Prostate gland (tissue), 2 donors: ENCODE measurements at regions not wholly inside any gene's neighbourhood (a gene's known extent, or its start where the extent isn't known, plus 50 kb on each side); places are given as distances from the start of the nearest gene placed in this dataset.

Experiments
- DNase-seq: peaks from one replicate; pipeline ENCODE4 v3.0.0-alpha.2; 2019; ENCODE audit warnings: low spot score
- H3K27ac ChIP-seq, 2 donors: fragments of 200-600 bp; sonication (generic); 2 replicates each; pipeline ENCODE4 v1.5.1; 2017 to 2019
- H3K27me3 ChIP-seq: fragments of 200-600 bp; sonication (generic); replicated peaks from 2 replicates; pipeline ENCODE4 v1.5.1; 2019; ENCODE audit not compliant: insufficient read depth
- H3K36me3 ChIP-seq, 2 donors: fragments of 200-600 bp; sonication (generic); 1 replicate in 1 of 2; 2 replicates in 1 of 2; pipeline versions ENCODE4 v1.5.1 to v1.8.1; 2017 to 2019
- H3K4me1 ChIP-seq: fragments of 200-600 bp; sonication (generic); replicated peaks from 2 replicates; pipeline ENCODE4 v1.5.1; 2019
- H3K4me3 ChIP-seq, 2 donors: fragments of 200-600 bp; sonication (generic); 2 replicates each; pipeline ENCODE4 v1.5.1; 2017 to 2019
- H3K9me3 ChIP-seq: fragments of 200-600 bp; sonication (generic); 2 replicates; pipeline ENCODE4 v1.5.1; 2017
- CTCF ChIP-seq, 4 experiments: fragments of 200-600 bp in 2 of 4; fragments of 450-650 bp in 2 of 4; sonication (generic) in 2 of 4; IDR thresholded peaks; 1 replicate in 3 of 4; 2 replicates in 1 of 4; pipeline ENCODE4 v1.5.1; 2016 to 2019; ENCODE audit warnings: antibody characterized with exemption in 4 of 4, mild to moderate bottlenecking in 2 of 4, moderate library complexity in 2 of 4
- POLR2A ChIP-seq: fragments of 450-650 bp; IDR thresholded peaks from one replicate; pipeline ENCODE4 v1.6.1; 2016; ENCODE audit warnings: antibody characterized with exemption, mild to moderate bottlenecking
- POLR2AphosphoS5 ChIP-seq: sonication (generic); formaldehyde crosslinking; IDR thresholded peaks from one replicate; pipeline ENCODE4 v1.6.1; 2017; ENCODE audit warnings: antibody characterized with exemption
- WGBS: methylation state at CpG from one replicate; pipeline ENCODE4 v1.1.5; 2018; 5-methylcytosine and 5-hydroxymethylcytosine counted together
- intact Hi-C: fragments of 100-400 bp; cut with DNase I; formaldehyde crosslinking; loops from one replicate; pipeline ENCODE4 v1.14.2; 2022

GRCh38 chr13:107574517-107575210 is 640.7 kb downstream of the LIG4 start:
- 62% methylated on average over 6 of the region's 6 CpGs for WGBS
- intact Hi-C loops: no loop called here
- no peak for TF ChIP-seq POLR2A
- TF ChIP-seq POLR2AphosphoS5: no peak
- TF ChIP-seq CTCF (IDR thresholded peaks at IDR 0.05): no peak

DNA sequence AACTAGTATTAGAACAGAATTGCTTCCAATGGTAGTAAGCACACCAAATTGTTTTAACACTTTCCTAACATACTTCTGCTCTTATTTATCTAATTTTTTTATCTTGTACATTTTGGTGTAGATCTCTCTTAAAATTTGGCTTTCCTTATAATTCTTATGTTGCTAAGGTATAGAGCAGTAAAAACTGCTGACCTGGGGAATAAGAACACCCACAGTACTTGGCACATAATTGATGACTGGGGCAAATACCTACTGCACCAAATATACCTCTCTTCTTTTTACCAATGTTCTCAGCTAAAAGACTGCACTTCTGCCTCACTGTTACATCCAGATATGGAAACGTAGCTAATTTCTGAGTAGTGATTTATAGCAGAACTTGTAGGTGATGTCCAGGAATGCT is 642.2 kb downstream of the LIG4 start:
- WGBS: 65% methylated on average over 1 of the region's 1 CpG
- no peak for DNase-seq
- H3K9me3 ChIP-seq: no peaks in the 10 kb centered on the region
- no peaks in the 10 kb centered on the region for H3K27me3 ChIP-seq
- H3K27ac ChIP-seq: no peak overlapping the region
- no peak overlapping the region for H3K4me3 ChIP-seq
- H3K36me3 ChIP-seq: no peaks in the 10 kb centered on the region
- H3K4me1 ChIP-seq: no peaks in the 10 kb centered on the region
- TF ChIP-seq POLR2AphosphoS5 (no peak), CTCF (IDR thresholded peaks at IDR 0.05) (no peak), POLR2A (no peak)
- intact Hi-C loops: no loop called here

More at GRCh38 chr13:107574517-107575210, 640.7 kb downstream of the LIG4 start:
- Histone ChIP-seq H3K9me3 (no peaks in the 10 kb centered on the region), H3K4me1 (no peaks in the 10 kb centered on the region), H3K36me3 (no peaks in the 10 kb centered on the region), H3K27ac (no peak overlapping the region), H3K4me3 (no peak overlapping the region), H3K27me3 (no peaks in the 10 kb centered on the region)
- no peak for DNase-seq

DNA sequence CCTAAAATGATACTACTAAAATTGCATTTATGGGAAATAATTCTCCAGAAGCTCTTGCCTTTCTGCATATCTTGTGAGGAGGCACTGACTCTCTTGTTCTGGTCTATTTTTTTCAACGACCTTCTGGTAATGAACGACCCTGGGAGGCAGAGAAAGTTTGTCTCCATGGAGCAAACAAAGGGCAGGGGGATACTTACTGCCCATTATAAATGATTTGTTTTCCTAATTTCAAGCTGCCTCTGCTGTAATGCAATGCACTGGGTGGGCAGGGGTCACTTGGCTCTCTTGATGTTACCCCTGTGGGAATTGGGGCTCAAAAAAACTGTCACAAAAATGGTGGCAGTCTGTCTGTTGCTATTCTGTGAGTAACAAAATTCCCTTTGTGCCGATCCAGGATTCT is 643.2 kb downstream of the LIG4 start:
- intact Hi-C loops: no loop called here
- H3K4me1 ChIP-seq: no peaks in the 10 kb centered on the region
- 58% methylated on average over 3 of the region's 3 CpGs for WGBS

DNA sequence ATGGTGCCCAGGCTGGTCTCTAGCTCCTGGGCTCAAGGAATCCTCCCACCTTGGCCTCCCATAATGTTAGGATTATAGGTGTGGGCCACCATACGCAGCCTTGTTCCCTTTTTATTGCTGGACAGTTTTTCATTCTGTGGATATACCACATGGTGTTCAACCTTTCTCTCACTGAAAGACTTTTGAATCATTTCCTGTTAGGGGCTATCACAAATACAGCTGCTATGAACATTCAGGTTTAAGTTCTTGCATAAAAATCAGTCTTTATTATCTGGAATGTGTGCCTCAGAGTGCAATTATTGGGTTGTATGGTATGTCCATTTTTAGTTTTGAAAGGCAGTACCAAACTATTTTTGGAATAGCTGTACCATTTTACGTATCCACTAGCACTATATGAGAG is 647.2 kb downstream of the LIG4 start:
- Histone ChIP-seq H3K36me3 (no peaks in the 10 kb centered on the region), H3K27ac (no peak overlapping the region), H3K9me3 (no peaks in the 10 kb centered on the region), H3K4me3 (no peak overlapping the region), H3K4me1 (no peaks in the 10 kb centered on the region), H3K27me3 (no peaks in the 10 kb centered on the region)
- DNase-seq: no peak
- intact Hi-C loops: no loop called here
- WGBS: 92% methylated on average over 2 of the region's 2 CpGs
- TF ChIP-seq POLR2AphosphoS5: no peak

More for the DNA sequence above, 643.2 kb downstream of the LIG4 start:
- H3K4me3 ChIP-seq: no peak overlapping the region
- no peak for TF ChIP-seq POLR2A
- TF ChIP-seq CTCF (IDR thresholded peaks at IDR 0.05): no peak
- no peak for TF ChIP-seq POLR2AphosphoS5
- no peaks in the 10 kb centered on the region for H3K27me3 ChIP-seq
- DNase-seq: no peak
- no peaks in the 10 kb centered on the region for H3K36me3 ChIP-seq
- H3K9me3 ChIP-seq: no peaks in the 10 kb centered on the region
- H3K27ac ChIP-seq: no peak overlapping the region

GRCh38 chr13:107563099-107563925 is 652.0 kb downstream of the LIG4 start:
- Histone ChIP-seq H3K27ac (no peak overlapping the region), H3K27me3 (no peaks in the 10 kb centered on the region), H3K36me3 (no peaks in the 10 kb centered on the region), H3K9me3 (no peaks in the 10 kb centered on the region), H3K4me3 (no peak overlapping the region), H3K4me1 (no peaks in the 10 kb centered on the region)
- intact Hi-C loops: no loop called here
- WGBS: 28% methylated on average over 7 of the region's 7 CpGs
- no peak for DNase-seq
- no peak for TF ChIP-seq POLR2AphosphoS5
- no peak for TF ChIP-seq CTCF (IDR thresholded peaks at IDR 0.05)
- no peak for TF ChIP-seq POLR2A
